ENCODE measurements at regions not wholly inside any gene's neighbourhood (a gene's known extent, or its start where the extent isn't known, plus 50 kb on each side); places are given as distances from the start of the nearest gene placed in this dataset.

- DNase-seq (ENCODE audit: low spot score) = no peak
- TF ChIP-seq CTCF (IDR thresholded peaks at IDR 0.05; ENCODE audit: extremely low read depth, missing control alignments) = no peak
These were observed 371.5 kb downstream of the LNPK start for GRCh38 chr2:175630280-175631244.

- TF ChIP-seq CTCF (IDR thresholded peaks at IDR 0.05; ENCODE audit: extremely low read depth, missing control alignments) = no peak
- no peak for DNase-seq (ENCODE audit: low spot score)
These were observed 373.8 kb downstream of the LNPK start for GRCh38 chr2:175628243-175628642.

GRCh38 chr2:175627405-175627804, 374.7 kb downstream of the LNPK start:
- no peak for TF ChIP-seq CTCF (IDR thresholded peaks at IDR 0.05; ENCODE audit: extremely low read depth, missing control alignments)
- DNase-seq (ENCODE audit: low spot score) = no peak

- DNase-seq (ENCODE audit: low spot score) = no peak
- TF ChIP-seq CTCF (IDR thresholded peaks at IDR 0.05; ENCODE audit: extremely low read depth, missing control alignments) = no peak
These were observed 375.3 kb downstream of the LNPK start for GRCh38 chr2:175626796-175627195.

GRCh38 chr2:175624785-175625184, 377.3 kb downstream of the LNPK start:
- no peak for DNase-seq (ENCODE audit: low spot score)

GRCh38 chr2:175624211-175624761, 377.8 kb downstream of the LNPK start:
- DNase-seq (ENCODE audit: low spot score) = no peak
- no peak for TF ChIP-seq CTCF (IDR thresholded peaks at IDR 0.05; ENCODE audit: extremely low read depth, missing control alignments)

More at GRCh38 chr2:175624785-175625184, 377.3 kb downstream of the LNPK start:
- no peak for TF ChIP-seq CTCF (IDR thresholded peaks at IDR 0.05; ENCODE audit: extremely low read depth, missing control alignments)

GRCh38 chr2:175621821-175622220, 380.2 kb downstream of the LNPK start:
- DNase-seq (ENCODE audit: low spot score) = no peak
- no peak for TF ChIP-seq CTCF (IDR thresholded peaks at IDR 0.05; ENCODE audit: extremely low read depth, missing control alignments)

All from GM20000 (cell line).